Activated B cell treated with CpG ODN at 0.5 μM for 24 hours (primary cell): ENCODE measurements at regions not wholly inside any gene's neighbourhood (a gene's known extent, or its start where the extent isn't known, plus 50 kb on each side); places are given as distances from the start of the nearest gene placed in this dataset.

Experiments used
- ATAC-seq: fragments of 200-7000 bp; cut with Tn5 transposase; one replicate; pipeline ENCODE4 v1.10.0; 2021; ENCODE audit warnings: low read depth, mild to moderate bottlenecking, moderate library complexity
- CTCF ChIA-PET: fragments of 350-600 bp; sonication (Branson Sonifier 250); formaldehyde crosslinking; loops from one replicate; lab custom pipeline; 2021; ENCODE audit warnings: antibody characterized with exemption; lab: Charles Lee
- POLR2A ChIA-PET: fragments of 350-600 bp; sonication (Branson Sonifier 250); formaldehyde crosslinking; loops from one replicate; lab custom pipeline; 2021; ENCODE audit warnings: antibody characterized with exemption; lab: Charles Lee
- DNase-seq: peaks from one replicate; pipeline ENCODE4 v3.0.0; 2022
- H3K27ac Mint-ChIP-seq: one replicate; pipeline ENCODE4 v1.8.0; 2020; ENCODE audit warnings: mixed read lengths
- H3K27me3 Mint-ChIP-seq: one replicate; pipeline ENCODE4 v1.8.0; 2021; ENCODE audit warnings: mixed read lengths
- H3K36me3 Mint-ChIP-seq: one replicate; pipeline ENCODE4 v1.8.0; 2021; ENCODE audit warnings: low read depth, mixed read lengths
- H3K4me1 Mint-ChIP-seq: one replicate; pipeline ENCODE4 v1.8.0; 2021; ENCODE audit warnings: mixed read lengths
- H3K4me3 Mint-ChIP-seq: one replicate; pipeline ENCODE4 v1.8.0; 2020; ENCODE audit warnings: mild to moderate bottlenecking, mixed read lengths
- H3K9me3 Mint-ChIP-seq: one replicate; pipeline ENCODE4 v1.8.0; 2020; ENCODE audit warnings: mixed read lengths
- intact Hi-C: fragments of 100-400 bp; cut with micrococcal nuclease; formaldehyde crosslinking; loops from one replicate; pipeline ENCODE4 v1.15.1; 2024
- TF ChIP-seq, protein P1 (sequence below): fragments of 200-600 bp; IDR thresholded peaks from one replicate; pipeline ENCODE4 v1.8.0; 2022; ENCODE audit warnings: antibody characterized with exemption, mild to moderate bottlenecking

DNA sequence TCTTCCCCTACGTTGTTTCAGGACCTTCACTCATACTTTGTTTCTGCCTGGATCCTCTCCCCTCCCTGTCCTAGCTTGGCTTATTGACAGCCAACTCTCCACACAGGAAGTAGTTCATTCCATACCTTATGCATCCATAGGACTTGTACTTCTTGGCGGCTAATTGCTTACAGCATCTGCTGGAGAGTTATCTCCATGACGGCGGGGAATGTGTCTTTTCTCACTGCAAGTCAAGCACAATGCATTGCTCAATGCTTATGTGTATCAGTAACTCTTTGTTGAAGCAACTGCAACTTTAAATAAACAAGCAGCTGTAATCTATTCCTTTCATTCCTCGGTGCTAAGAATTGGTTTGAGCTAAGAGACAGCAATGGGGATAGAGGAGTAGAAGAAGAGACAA is 551.3 kb upstream of the EPHA7 start:
- ChIA-PET CTCF (no interaction called here), POLR2A (no interaction called here)
- DNase-seq (no peak), ATAC-seq (no peak)
- intact Hi-C loops = no loop called here
- Mint-ChIP-seq H3K36me3 (no peaks in the 10 kb centered on the region), H3K9me3 (peaks cover 5% of the 10 kb centered on the region), H3K27ac (no peak overlapping the region), H3K4me3 (no peak overlapping the region), H3K27me3 (no peaks in the 10 kb centered on the region), H3K4me1 (no peaks in the 10 kb centered on the region)
- TF ChIP-seq, protein P1, sequence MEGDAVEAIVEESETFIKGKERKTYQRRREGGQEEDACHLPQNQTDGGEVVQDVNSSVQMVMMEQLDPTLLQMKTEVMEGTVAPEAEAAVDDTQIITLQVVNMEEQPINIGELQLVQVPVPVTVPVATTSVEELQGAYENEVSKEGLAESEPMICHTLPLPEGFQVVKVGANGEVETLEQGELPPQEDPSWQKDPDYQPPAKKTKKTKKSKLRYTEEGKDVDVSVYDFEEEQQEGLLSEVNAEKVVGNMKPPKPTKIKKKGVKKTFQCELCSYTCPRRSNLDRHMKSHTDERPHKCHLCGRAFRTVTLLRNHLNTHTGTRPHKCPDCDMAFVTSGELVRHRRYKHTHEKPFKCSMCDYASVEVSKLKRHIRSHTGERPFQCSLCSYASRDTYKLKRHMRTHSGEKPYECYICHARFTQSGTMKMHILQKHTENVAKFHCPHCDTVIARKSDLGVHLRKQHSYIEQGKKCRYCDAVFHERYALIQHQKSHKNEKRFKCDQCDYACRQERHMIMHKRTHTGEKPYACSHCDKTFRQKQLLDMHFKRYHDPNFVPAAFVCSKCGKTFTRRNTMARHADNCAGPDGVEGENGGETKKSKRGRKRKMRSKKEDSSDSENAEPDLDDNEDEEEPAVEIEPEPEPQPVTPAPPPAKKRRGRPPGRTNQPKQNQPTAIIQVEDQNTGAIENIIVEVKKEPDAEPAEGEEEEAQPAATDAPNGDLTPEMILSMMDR = no peak

DNA sequence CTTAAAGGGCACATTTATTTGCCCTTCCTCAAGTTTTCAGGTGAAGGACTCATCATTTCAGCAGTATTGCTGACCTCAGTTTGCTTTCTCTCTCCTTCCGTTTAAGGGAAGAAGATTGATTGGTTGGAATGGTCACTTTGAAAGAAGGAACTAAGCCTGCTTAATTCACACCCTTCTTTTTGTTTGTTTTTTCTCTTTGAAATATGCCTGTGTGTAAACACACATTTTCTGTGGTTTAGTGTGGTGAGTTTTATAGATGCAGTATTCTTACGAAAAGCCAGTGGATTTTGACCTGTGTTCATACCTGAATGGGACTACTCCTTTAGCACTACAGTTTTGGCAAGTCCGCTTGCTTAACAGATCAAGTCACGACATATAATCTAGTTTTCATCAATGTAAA is 548.8 kb upstream of the EPHA7 start:
- no peak for DNase-seq
- TF ChIP-seq, protein P1 = no peak

DNA sequence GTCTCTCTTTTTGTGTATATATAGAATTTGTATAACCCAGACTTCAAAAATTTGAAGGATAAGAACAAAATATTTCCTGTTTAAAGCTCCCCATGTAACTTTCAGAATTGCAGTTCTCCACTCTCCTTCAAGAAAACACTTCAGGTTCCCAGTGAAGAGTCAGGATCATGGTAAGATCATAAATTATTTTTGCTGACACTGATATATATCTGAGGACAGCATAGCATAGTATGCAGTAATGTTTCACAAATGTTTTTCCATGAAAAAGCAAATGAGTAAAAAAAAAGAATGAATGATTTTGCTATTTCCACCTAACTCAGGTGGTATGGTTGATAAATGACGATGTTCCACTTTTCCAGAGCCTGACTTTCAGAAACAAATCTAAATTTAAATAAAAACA is 545.6 kb upstream of the EPHA7 start:
- POLR2A ChIA-PET = no interaction called here
- Mint-ChIP-seq H3K27ac (no peak overlapping the region), H3K27me3 (no peaks in the 10 kb centered on the region), H3K9me3 (no peaks in the 10 kb centered on the region), H3K36me3 (no peaks in the 10 kb centered on the region), H3K4me3 (no peak overlapping the region), H3K4me1 (no peaks in the 10 kb centered on the region)
- TF ChIP-seq, protein P1 = no peak
- CTCF ChIA-PET = no interaction called here
- DNase-seq (no peak), ATAC-seq (no peak)
- intact Hi-C loops = no loop called here

More for the DNA sequence above, 548.8 kb upstream of the EPHA7 start:
- CTCF ChIA-PET = no interaction called here
- POLR2A ChIA-PET = no interaction called here
- Mint-ChIP-seq H3K4me3 (no peak overlapping the region), H3K9me3 (peaks cover 5% of the 10 kb centered on the region), H3K4me1 (no peaks in the 10 kb centered on the region), H3K36me3 (no peaks in the 10 kb centered on the region), H3K27ac (no peak overlapping the region), H3K27me3 (no peaks in the 10 kb centered on the region)
- intact Hi-C loops = no loop called here
- no peak for ATAC-seq

DNA sequence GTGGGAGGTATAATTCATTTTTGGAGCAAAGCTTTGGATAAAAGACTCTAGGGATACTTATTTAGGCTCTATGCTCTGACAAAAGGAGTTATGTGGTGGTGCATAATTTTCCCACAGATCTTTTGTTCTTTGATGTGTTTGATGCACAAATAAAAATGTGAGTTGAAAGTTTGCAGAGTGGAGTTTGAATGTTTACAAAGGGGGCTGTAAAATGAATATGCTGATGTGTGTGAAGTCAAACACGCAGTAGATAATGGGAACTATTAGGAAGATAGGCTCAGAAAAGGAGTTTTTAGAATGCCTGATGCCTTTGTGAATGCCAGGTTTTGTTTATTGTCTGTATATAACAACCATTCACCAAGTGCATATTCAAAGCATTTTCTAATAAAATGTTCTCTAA is 545.0 kb upstream of the EPHA7 start:
- intact Hi-C loops = no loop called here
- ChIA-PET CTCF (no interaction called here), POLR2A (no interaction called here)
- no peaks in the 10 kb centered on the region for H3K27me3 Mint-ChIP-seq
- H3K4me3 Mint-ChIP-seq = no peak overlapping the region
- ATAC-seq (no peak), DNase-seq (no peak)
- no peaks in the 10 kb centered on the region for H3K36me3 Mint-ChIP-seq
- H3K27ac Mint-ChIP-seq = no peak overlapping the region
- H3K4me1 Mint-ChIP-seq = no peaks in the 10 kb centered on the region
- TF ChIP-seq, protein P1 = no peak
- no peaks in the 10 kb centered on the region for H3K9me3 Mint-ChIP-seq

DNA sequence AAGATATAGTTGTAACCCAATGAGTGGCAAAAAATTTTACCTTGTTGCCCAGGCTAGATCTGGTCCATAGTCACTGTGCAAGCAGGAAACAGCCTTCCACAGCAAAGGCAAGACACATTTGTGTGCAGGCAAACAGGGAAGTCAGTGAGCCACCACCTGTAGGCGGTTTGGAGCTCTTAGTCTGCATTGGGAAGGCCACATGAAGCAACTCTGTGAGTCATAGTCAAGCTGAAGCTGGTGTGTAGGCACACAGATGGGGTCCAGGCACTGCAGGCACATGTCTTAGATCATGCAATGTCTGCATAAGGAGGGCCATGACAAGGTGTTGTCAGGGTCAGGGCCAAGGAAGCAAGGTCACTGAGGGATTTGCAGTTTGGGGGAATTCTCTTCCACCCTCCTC is 543.2 kb upstream of the EPHA7 start:
- Mint-ChIP-seq H3K4me1 (no peaks in the 10 kb centered on the region), H3K36me3 (no peaks in the 10 kb centered on the region), H3K9me3 (no peaks in the 10 kb centered on the region), H3K27ac (no peak overlapping the region), H3K27me3 (no peaks in the 10 kb centered on the region), H3K4me3 (no peak overlapping the region)
- intact Hi-C loops = no loop called here
- CTCF ChIA-PET = no interaction called here
- POLR2A ChIA-PET = no interaction called here
- ATAC-seq (no peak), DNase-seq (no peak)
- TF ChIP-seq, protein P1 = no peak
